HL-60 (cell line): ENCODE measurements at regions not wholly inside any gene's neighbourhood (a gene's known extent, or its start where the extent isn't known, plus 50 kb on each side); places are given as distances from the start of the nearest gene placed in this dataset.

Experiments used
- DNase-seq, 2 experiments: peaks; one replicate each; pipeline ENCODE4 v3.0.0-alpha.2; 2010 to 2020; ENCODE audit warnings: low read depth in 1 of 2, low spot score in 1 of 2
- H3K27ac ChIP-seq: fragments of 250-450 bp; sonication (Bioruptor Pico); replicated peaks from 2 replicates; pipeline ENCODE4 v1.5.1; 2020; ENCODE audit warnings: mild to moderate bottlenecking, moderate library complexity
- H3K27me3 ChIP-seq: fragments of 250-450 bp; sonication (Bioruptor Pico); 2 replicates; pipeline ENCODE4 v1.5.1; 2021; ENCODE audit warnings: mild to moderate bottlenecking, moderate library complexity; ENCODE audit not compliant: insufficient read depth, poor library complexity, severe bottlenecking
- H3K4me3 ChIP-seq: replicated peaks from 2 replicates; pipeline ENCODE4 v1.5.1; 2011; ENCODE audit warnings: mild to moderate bottlenecking, control low read depth, low read length; ENCODE audit not compliant: insufficient read depth
- CTCF ChIP-seq: IDR thresholded peaks from one replicate; pipeline ENCODE4 v1.5.1; 2011; ENCODE audit warnings: low read length, control low read depth, inconsistent platforms; ENCODE audit not compliant: insufficient read depth
- GABPA ChIP-seq: IDR thresholded peaks from 2 replicates; pipeline ENCODE4 v1.6.1; 2012; ENCODE audit warnings: low read depth
- POLR2AphosphoS5 ChIP-seq: IDR thresholded peaks from 2 replicates; pipeline ENCODE4 v1.6.1; 2012; ENCODE audit warnings: low read depth
- REST ChIP-seq: IDR thresholded peaks from 2 replicates; pipeline ENCODE4 v1.6.1; 2012; ENCODE audit warnings: low read depth; ENCODE audit not compliant: insufficient replicate concordance
- SPI1 ChIP-seq: IDR thresholded peaks from 2 replicates; pipeline ENCODE4 v1.6.1; 2012; ENCODE audit warnings: low read depth, mild to moderate bottlenecking, borderline replicate concordance

GRCh38 chrX:966396-967070 lies 245.9 kb downstream of the CRLF2 start:
- Histone ChIP-seq H3K4me3 (no peak overlapping the region), H3K27ac (no peak overlapping the region), H3K27me3 (no peaks in the 10 kb centered on the region)
- TF ChIP-seq SPI1 (no peak), GABPA (no peak), CTCF (no peak), REST (no peak), POLR2AphosphoS5 (no peak)
- no peak for DNase-seq

- H3K27me3 ChIP-seq: no peaks in the 10 kb centered on the region
- no peak for DNase-seq
- TF ChIP-seq GABPA (no peak), REST (no peak), POLR2AphosphoS5 (no peak), SPI1 (no peak), CTCF (no peak)
- no peak overlapping the region for H3K4me3 ChIP-seq
- H3K27ac ChIP-seq: no peak overlapping the region
Measured at GRCh38 chrX:964831-965416, 247.5 kb downstream of the CRLF2 start.

GRCh38 chrX:960821-961220 lies 251.6 kb downstream of the CRLF2 start:
- Histone ChIP-seq H3K4me3 (no peak overlapping the region), H3K27ac (no peak overlapping the region), H3K27me3 (no peaks in the 10 kb centered on the region)
- no peak for TF ChIP-seq POLR2AphosphoS5
- no peak for TF ChIP-seq GABPA
- TF ChIP-seq REST: no peak
- TF ChIP-seq SPI1: no peak
- no peak for TF ChIP-seq CTCF
- DNase-seq: no peak
